NCI-H1694 treated with DMSO at 0.1 percent for 48 hours (cell line): ENCODE measurements at regions not wholly inside any gene's neighbourhood (a gene's known extent, or its start where the extent isn't known, plus 50 kb on each side); places are given as distances from the start of the nearest gene placed in this dataset.
"Not testable (repeated sequence)": the region's sequence is repeated elsewhere in the genome, so short reads cannot be mapped to it uniquely, and the experiment has no call there.

Source experiments
- DNase-seq: peaks from one replicate; lab custom pipeline; 2025; lab: John Stamatoyannopoulos, UW

- no peak for DNase-seq
Observed at GRCh38 chr18:22284581-22285360, 115.4 kb downstream of the GATA6 start.

GRCh38 chr18:22283855-22284254 is 114.5 kb downstream of the GATA6 start:
- not testable (repeated sequence) for DNase-seq

- no peak for DNase-seq
Observed at GRCh38 chr18:22283397-22283796, 114.0 kb downstream of the GATA6 start.

GRCh38 chr18:22283116-22283395 is 113.7 kb downstream of the GATA6 start:
- DNase-seq: no peak

GRCh38 chr18:22282311-22283115 is 113.1 kb downstream of the GATA6 start:
- no peak for DNase-seq

- no peak for DNase-seq
Observed at GRCh38 chr18:22280453-22280750, 111.0 kb downstream of the GATA6 start.

GRCh38 chr18:22279741-22280452 is 110.5 kb downstream of the GATA6 start:
- DNase-seq: no peak

GRCh38 chr18:22278798-22279197 is 109.4 kb downstream of the GATA6 start:
- DNase-seq: no peak

GRCh38 chr18:22277758-22278157 is 108.4 kb downstream of the GATA6 start:
- DNase-seq: no peak

GRCh38 chr18:22276334-22276713 is 106.9 kb downstream of the GATA6 start:
- DNase-seq: no peak

GRCh38 chr18:22275706-22276333 is 106.4 kb downstream of the GATA6 start:
- DNase-seq: no peak

GRCh38 chr18:22273101-22274039 is 104.0 kb downstream of the GATA6 start:
- DNase-seq: no peak

GRCh38 chr18:22272242-22272641 is 102.9 kb downstream of the GATA6 start:
- no peak for DNase-seq

- DNase-seq: no peak
Observed at GRCh38 chr18:22271030-22271429, 101.6 kb downstream of the GATA6 start.

GRCh38 chr18:22268641-22269128 is 99.3 kb downstream of the GATA6 start:
- DNase-seq: no peak

- DNase-seq: no peak
Observed at GRCh38 chr18:22267697-22268096, 98.3 kb downstream of the GATA6 start.

- DNase-seq: no peak
Observed at GRCh38 chr18:22267225-22267624, 97.8 kb downstream of the GATA6 start.

- DNase-seq: no peak
Observed at GRCh38 chr18:22265838-22266237, 96.4 kb downstream of the GATA6 start.

GRCh38 chr18:22260208-22260820 is 90.9 kb downstream of the GATA6 start:
- no peak for DNase-seq

GRCh38 chr18:22257022-22257543 is 87.7 kb downstream of the GATA6 start:
- DNase-seq: no peak

GRCh38 chr18:22254088-22254487 is 84.7 kb downstream of the GATA6 start:
- DNase-seq: no peak
